T-helper 9 cell (primary cell): ENCODE measurements at regions not wholly inside any gene's neighbourhood (a gene's known extent, or its start where the extent isn't known, plus 50 kb on each side); places are given as distances from the start of the nearest gene placed in this dataset.
"Not testable (repeated sequence)": the region's sequence is repeated elsewhere in the genome, so short reads cannot be mapped to it uniquely, and the experiment has no call there.

Experiments used
- DNase-seq: peaks from one replicate; pipeline ENCODE4 v3.0.0-alpha.2; 2020

GRCh38 chr3:181925841-181926240 lies 214.1 kb downstream of the SOX2 start:
- not testable (repeated sequence) for DNase-seq

GRCh38 chr3:181929501-181929900 lies 217.8 kb downstream of the SOX2 start:
- DNase-seq = no peak

DNA sequence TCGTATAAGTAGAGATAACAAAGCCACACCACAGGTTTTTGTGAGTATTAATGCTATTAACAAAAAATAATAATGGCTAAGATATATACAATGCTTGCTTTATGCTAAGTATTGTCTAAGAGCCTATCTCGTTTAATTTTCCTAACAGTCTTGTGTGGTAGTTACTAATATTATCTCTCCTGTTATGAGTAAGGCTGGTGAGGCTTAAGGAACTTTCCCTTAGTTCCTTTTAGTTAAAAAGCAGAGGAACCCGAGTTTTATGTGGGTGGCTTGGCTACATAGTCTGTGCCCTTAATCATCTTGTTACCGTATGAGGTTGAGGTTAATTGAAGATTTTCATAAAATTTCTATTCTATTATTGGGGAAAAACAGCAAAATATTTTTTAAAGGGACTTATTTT lies 218.4 kb downstream of the SOX2 start:
- no peak for DNase-seq

DNA sequence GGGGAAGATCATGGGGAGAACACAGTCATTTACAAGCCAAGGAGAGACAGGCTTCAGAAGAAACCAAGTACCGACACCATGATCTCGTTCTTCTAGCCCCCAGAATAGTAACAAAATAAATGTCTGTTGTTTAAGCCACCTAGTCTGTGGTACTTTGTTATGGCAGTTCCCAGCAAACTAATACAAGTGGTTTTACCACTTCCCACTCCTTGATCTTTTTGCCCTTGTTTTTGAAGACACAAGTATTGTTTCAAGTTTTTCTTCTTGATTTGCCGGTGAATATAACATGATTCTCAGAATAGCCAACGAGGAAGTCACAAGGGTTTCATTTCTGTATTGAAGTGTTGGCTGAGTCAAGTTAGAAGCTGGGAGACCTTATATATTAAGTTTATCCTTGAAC lies 220.3 kb downstream of the SOX2 start:
- no peak for DNase-seq

- no peak for DNase-seq
Measured at GRCh38 chr3:181933052-181933618, 221.4 kb downstream of the SOX2 start.

DNA sequence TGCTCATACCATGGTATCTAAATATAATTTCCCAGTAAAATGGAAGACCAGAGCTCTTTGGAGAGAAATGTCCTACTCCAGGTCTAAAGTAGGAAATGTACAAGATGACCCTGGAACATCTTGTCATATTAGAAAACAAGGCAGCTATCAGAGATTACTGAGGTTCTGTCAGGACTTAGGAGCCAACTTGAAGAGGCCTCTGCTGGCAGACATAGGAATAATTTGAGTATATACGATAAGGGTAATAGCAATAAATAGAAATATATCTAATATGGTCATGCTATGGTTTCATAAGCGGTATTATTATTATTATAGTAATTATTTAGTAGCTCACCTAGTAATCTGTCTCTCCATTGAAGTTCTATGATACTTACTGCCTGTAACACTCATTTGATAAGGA lies 224.2 kb downstream of the SOX2 start:
- DNase-seq = no peak

DNA sequence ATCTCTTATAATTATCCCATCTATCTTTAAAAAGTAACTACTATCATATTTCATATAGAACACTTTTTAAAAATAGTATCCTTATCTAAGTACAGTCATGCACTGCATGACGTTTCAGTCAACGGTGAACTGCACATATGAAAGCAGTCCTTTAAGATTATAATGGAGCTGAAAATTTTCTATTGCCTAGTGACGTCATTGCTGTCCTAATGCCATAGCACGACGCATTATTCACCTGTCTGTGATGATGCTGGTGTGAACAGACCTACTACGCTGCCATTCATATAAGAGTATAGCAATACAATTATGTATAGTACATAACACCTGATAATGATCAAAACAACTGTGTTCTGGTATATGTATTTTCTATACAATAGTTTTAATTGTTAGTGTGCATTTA lies 225.0 kb downstream of the SOX2 start:
- no peak for DNase-seq

GRCh38 chr3:181938580-181938979 lies 226.9 kb downstream of the SOX2 start:
- DNase-seq = not testable (repeated sequence)

DNA sequence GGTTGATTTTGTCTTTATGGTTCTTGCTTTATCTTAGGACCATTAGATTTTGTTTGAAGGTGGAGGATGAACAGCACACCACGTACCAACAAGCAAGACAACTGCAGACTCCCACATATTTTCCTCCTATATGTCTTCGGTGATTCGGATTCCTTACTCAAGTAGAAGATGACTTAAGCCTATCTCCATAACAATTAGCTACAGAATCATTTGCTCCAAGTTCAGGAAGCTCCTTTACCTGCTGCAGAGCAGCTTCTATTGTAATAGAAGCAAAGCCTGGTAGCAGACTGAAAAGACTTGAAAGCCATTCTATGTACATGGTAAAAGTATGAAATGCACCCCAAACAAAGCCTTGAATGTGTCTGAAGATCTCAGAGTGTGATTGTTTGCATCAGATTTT lies 229.0 kb downstream of the SOX2 start:
- no peak for DNase-seq

DNA sequence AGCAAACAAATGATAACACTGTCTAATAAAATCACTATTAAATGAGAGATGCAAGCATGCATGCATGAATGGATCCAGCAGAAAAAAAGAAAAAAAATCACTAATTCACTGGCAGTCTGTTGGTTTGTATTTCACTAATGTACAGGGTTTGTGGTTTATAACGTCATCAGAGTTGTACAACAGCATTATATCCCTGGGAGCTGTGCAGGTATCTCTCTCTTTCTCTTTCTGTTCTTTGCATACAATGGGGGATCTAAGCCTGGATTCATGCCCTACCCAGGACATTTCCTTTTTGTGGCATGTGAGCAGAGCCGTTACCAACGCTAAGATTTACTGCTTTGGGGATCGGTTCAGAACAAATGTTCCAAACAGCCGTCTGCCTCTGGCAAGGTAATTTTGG lies 229.5 kb downstream of the SOX2 start:
- no peak for DNase-seq

DNA sequence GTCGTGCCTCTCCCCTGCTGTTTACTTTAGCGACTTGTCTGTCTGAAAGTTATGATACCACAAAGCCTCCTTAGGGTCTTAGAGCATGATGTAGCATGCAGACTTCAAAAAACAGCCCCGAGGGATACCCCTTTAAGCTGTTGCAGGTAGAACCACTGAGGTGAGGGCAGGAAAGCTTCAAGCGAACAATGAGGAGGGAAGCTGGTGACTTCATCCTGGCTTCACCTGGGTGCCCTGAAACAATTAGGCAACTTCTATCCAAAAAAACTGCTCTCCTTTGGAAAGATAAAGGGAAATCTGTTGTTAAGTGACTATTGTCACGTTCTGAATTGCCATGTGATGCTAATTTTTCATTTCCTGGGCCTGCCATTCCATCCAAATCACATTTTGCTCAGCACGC lies 231.6 kb downstream of the SOX2 start:
- DNase-seq = no peak

DNA sequence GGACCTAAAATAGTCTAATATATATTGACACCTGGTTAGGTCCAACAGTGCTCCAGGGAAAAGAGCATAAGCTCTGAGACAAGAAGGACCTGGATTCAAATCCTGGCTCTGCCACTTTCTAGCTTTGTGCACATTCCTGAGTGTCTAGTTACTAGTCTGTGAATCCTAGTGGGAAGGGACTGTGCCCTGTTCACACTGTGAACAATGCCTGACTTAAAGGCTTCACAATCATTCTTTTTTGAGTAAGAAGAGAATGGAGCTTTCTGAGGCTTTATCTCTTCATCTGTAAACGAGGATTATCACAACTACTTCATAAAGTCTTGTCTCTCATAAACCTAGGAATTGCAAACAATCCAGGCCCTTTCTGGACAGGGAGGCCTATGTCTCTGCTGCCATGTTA lies 235.9 kb downstream of the SOX2 start:
- no peak for DNase-seq

DNA sequence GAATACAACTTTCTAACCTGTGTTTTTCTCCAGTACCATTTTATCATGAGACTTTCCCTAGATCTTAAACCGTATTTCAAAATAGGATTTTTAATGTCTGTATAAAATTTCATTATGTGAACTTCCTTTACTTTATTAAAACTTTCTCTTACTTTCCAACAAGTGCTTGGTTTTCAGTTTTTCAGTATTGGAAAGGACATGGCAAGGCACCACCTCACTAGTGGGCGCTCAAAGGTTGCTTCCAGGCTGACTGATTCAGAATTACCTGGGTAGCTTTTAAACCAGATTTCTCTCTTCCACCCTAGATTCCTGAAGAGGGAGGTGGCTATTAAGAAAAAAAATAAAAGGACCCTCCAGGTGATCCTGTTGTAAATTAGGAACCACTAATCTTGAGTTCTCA lies 236.6 kb downstream of the SOX2 start:
- DNase-seq = no peak

- no peak for DNase-seq
Measured at GRCh38 chr3:181952221-181952620, 240.5 kb downstream of the SOX2 start.

DNA sequence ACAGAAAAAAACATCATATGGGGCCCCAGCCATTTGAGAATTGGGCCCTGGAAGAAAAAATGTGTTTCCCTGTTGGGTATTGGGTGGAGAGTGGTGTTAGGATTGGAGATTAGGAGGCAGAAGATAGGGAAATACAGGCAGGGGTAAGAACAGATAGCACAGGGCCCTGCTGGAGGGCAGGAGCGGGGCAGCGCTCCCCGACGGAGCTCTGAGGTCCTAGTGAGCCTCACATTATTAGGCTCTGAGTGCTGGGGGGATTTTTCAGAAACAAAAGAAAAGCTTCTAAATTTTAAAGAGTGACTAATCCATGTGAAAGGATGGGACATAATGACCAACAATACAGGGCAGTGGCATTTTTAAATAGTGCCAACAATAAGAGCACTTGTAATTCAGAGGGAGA lies 241.2 kb downstream of the SOX2 start:
- no peak for DNase-seq

DNA sequence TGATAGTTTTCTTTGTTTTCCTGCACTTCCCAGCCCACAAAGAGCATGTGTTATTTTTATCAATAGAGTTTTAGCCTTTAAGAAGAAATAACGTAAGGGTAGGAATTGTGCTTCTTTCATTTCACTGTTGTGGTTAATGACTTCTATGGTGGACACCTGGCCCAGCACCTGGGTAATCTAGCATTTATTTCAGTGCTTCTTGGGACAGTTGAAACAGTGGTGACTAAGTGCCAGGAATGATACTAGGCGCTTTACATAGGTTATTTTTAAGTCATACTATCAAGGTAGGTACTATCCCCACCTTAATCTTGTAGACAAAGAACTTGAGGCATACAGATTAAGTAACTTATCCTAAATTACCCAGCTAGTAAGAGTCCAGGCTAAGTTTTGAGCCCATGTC lies 243.8 kb downstream of the SOX2 start:
- no peak for DNase-seq

GRCh38 chr3:181956122-181956521 lies 244.4 kb downstream of the SOX2 start:
- no peak for DNase-seq

- no peak for DNase-seq
Measured at GRCh38 chr3:181966393-181966792, 254.7 kb downstream of the SOX2 start.

GRCh38 chr3:181969925-181970324 lies 258.2 kb downstream of the SOX2 start:
- DNase-seq = no peak

- DNase-seq = no peak
Measured at GRCh38 chr3:181971424-181971823, 259.7 kb downstream of the SOX2 start.

- DNase-seq = no peak
Measured at GRCh38 chr3:181974198-181974597, 262.5 kb downstream of the SOX2 start.

- DNase-seq = no peak
Measured at GRCh38 chr3:181976526-181976925, 264.8 kb downstream of the SOX2 start.

DNA sequence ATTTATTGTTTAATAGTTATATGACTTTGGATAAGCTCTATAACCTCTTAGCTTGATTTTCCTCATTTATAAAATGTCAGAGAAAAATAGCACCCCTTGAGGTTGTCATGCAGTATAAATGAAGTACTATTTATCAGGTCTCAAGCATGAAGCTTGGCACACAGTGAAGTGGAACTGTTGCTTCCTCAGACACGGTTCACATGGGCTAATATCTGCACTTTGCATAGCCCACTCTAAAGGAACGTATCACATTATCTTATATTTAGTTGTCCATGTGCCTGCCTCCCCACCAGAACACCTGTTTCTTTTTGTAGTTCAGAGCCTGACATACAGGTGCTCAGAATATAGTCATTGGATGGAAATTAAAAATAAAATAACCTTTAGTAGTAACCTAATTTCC lies 273.7 kb downstream of the SOX2 start:
- DNase-seq = no peak

DNA sequence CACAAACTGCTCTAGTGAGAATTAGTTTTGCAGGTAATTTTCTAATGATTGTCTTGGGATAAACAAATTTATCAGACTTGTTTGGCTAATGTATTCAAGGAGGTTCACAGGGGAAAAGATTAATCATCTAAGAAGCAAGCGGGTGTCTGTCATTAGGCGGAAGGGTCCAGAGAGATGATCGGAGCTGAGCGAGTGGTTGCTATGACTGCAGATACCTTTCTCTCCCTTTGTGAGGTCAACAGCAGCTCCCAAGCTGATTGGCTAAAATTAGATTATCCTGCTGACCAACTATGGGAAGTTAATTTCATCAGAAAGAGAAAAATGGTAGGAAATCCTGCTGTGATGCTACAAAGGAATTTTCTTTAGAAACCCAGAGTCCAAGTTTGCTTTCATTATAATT lies 276.0 kb downstream of the SOX2 start:
- no peak for DNase-seq

DNA sequence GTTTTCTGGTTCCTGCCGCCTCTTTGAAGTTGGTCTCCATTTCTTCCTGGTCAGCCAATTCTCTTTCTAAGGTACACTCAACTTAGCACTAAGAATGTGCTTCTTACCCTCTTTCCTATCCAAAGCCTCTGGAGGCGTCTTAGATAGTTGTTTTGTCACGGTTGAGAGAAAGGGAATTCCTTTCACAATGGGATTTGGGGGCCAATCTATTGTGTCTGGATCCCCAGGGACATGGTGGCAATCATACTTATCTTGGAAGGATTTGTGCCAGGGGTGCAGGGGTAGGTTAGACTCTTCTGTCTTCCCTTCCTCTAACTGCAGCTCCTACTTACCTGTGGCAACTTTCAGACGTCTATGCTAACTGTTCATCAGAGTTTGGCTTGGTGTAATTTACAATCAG lies 287.1 kb downstream of the SOX2 start:
- DNase-seq = no peak

DNA sequence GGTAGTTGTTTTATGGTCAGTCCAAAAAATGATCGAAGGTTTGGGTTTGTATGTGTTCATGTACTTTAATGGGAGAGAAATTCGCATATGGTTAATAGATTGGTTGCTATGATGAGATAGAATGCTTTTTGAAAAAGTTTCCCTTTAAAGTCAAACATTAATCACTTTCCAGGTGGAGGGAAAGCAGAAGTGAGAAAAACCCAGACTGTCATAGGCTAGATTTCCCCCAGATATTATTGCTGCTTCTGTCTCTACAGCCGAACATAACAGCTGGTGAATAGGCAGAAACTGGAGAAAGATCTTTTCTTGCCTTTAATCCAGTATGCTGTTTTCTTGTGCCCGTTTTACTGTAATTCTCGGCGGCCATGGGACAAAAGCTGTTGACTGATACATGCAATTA lies 287.6 kb downstream of the SOX2 start:
- no peak for DNase-seq
